ENCODE measurements at regions not wholly inside any gene's neighbourhood (a gene's known extent, or its start where the extent isn't known, plus 50 kb on each side); places are given as distances from the start of the nearest gene placed in this dataset.
"Not testable (repeated sequence)": the region's sequence is repeated elsewhere in the genome, so short reads cannot be mapped to it uniquely, and the experiment has no call there.

GRCh38 chr2:90047776-90048175 lies 1356.3 kb downstream of the RPIA start:
- not testable (repeated sequence) for TF ChIP-seq CTCF, POLR2A, POLR2AphosphoS5, EP300 (IDR thresholded peaks at IDR 0.05)

Measured in stomach (tissue), 4 donors.